Activated CD4-positive, alpha-beta T cell treated with anti-CD3 and anti-CD28 coated beads for 36 hours (primary cell): ENCODE measurements at regions not wholly inside any gene's neighbourhood (a gene's known extent, or its start where the extent isn't known, plus 50 kb on each side); places are given as distances from the start of the nearest gene placed in this dataset.

Experiments
- ATAC-seq: fragments of 200-7000 bp; cut with Tn5 transposase; one replicate; pipeline ENCODE4 v1.10.0; 2021; ENCODE audit warnings: mild to moderate bottlenecking, moderate library complexity
- CTCF ChIA-PET: fragments of 350-600 bp; sonication (Branson Sonifier 250); formaldehyde crosslinking; loops from one replicate; lab custom pipeline; 2021; ENCODE audit warnings: antibody characterized with exemption; lab: Charles Lee
- POLR2A ChIA-PET: fragments of 350-600 bp; sonication (Branson Sonifier 250); formaldehyde crosslinking; loops from one replicate; lab custom pipeline; 2021; ENCODE audit warnings: antibody characterized with exemption, inconsistent platforms; lab: Charles Lee
- DNase-seq: peaks from one replicate; pipeline ENCODE4 v3.0.0-alpha.2; 2020
- H3K27ac Mint-ChIP-seq: one replicate; pipeline ENCODE4 v1.8.0; 2021; ENCODE audit warnings: mixed read lengths
- H3K27me3 Mint-ChIP-seq: one replicate; pipeline ENCODE4 v1.8.0; 2021; ENCODE audit warnings: mixed read lengths
- H3K36me3 Mint-ChIP-seq: one replicate; pipeline ENCODE4 v1.8.0; 2021; ENCODE audit warnings: low read depth, mixed read lengths
- H3K4me1 Mint-ChIP-seq: one replicate; pipeline ENCODE4 v1.8.0; 2021; ENCODE audit warnings: mixed read lengths
- H3K4me3 Mint-ChIP-seq: one replicate; pipeline ENCODE4 v1.8.0; 2021; ENCODE audit warnings: mild to moderate bottlenecking, moderate library complexity, mixed read lengths
- H3K9me3 Mint-ChIP-seq: one replicate; pipeline ENCODE4 v1.8.0; 2021; ENCODE audit warnings: low read depth, mixed read lengths
- intact Hi-C, 2 experiments: fragments of 100-400 bp; cut with DNase I in 1 of 2; cut with micrococcal nuclease in 1 of 2; formaldehyde crosslinking; loops; one replicate each; pipeline versions ENCODE4 v1.14.2 to v1.15.1; 2022 to 2024; cut with DNase I, micrococcal nuclease

GRCh38 chr19:46546194-46546896, 50.7 kb upstream of the PNMA8B start:
- ChIA-PET POLR2A (interaction anchor here (0.6 kb wide), 1 partner anchor 30 kb away, joined by 8 read pairs; no protein-coding TSS in a partner anchor), CTCF (interaction anchor here (0.7 to 5.9 kb wide), 3 partner anchors 9 to 26 kb away, joined by 3 to 60 read pairs (median 4); no protein-coding TSS in a partner anchor)
- Mint-ChIP-seq H3K9me3 (peaks cover 10% of the 10 kb centered on the region), H3K36me3 (peaks cover 3% of the 10 kb centered on the region), H3K27me3 (peaks cover 2% of the 10 kb centered on the region), H3K4me3 (no peak overlapping the region), H3K4me1 (peaks cover 3% of the 10 kb centered on the region), H3K27ac (no peak overlapping the region)
- intact Hi-C loops = no loop called here
- DNase-seq (no peak), ATAC-seq (no peak)

GRCh38 chr19:46550684-46551083, 50.4 kb upstream of the CALM3 start:
- CTCF ChIA-PET = interaction anchor here (0.7 to 3.4 kb wide), 5 partner anchors 11 to 45 kb away, joined by 3 to 13 read pairs (median 3); no protein-coding TSS in a partner anchor

GRCh38 chr19:46551164-46551563, 50.0 kb upstream of the CALM3 start:
- Mint-ChIP-seq H3K4me3 (no peak overlapping the region), H3K4me1 (no peaks in the 10 kb centered on the region), H3K27me3 (peaks cover 4% of the 10 kb centered on the region), H3K36me3 (peaks cover 6% of the 10 kb centered on the region), H3K27ac (no peak overlapping the region), H3K9me3 (peaks cover 13% of the 10 kb centered on the region)
- ChIA-PET CTCF (interaction anchor here (0.7 to 3.4 kb wide), 6 partner anchors 8 to 44 kb away, joined by 3 to 13 read pairs (median 4); no protein-coding TSS in a partner anchor), POLR2A (no interaction called here)
- ATAC-seq = no peak
- intact Hi-C loops = no loop called here
- DNase-seq = no peak

More at GRCh38 chr19:46550684-46551083, 50.4 kb upstream of the CALM3 start:
- POLR2A ChIA-PET = no interaction called here
- ATAC-seq (no peak), DNase-seq (no peak)
- intact Hi-C loops = no loop called here
- Mint-ChIP-seq H3K27ac (no peak overlapping the region), H3K4me3 (no peak overlapping the region), H3K4me1 (no peaks in the 10 kb centered on the region), H3K9me3 (peaks cover 13% of the 10 kb centered on the region), H3K27me3 (peaks cover 4% of the 10 kb centered on the region), H3K36me3 (peaks cover 6% of the 10 kb centered on the region)
